Lung (tissue), 11 donors: ENCODE measurements at regions not wholly inside any gene's neighbourhood (a gene's known extent, or its start where the extent isn't known, plus 50 kb on each side); places are given as distances from the start of the nearest gene placed in this dataset.
"Not testable (repeated sequence)": the region's sequence is repeated elsewhere in the genome, so short reads cannot be mapped to it uniquely, and the experiment has no call there.

Experiments used
- ATAC-seq: fragments of 200-7000 bp; cut with Tn5 transposase; one replicate; pipeline ENCODE4 v1.9.1; 2020; ENCODE audit warnings: moderate number of reproducible peaks; ENCODE audit not compliant: insufficient read depth, low FRiP score
- DNase-seq, 3 donors: peaks; one replicate each; pipeline ENCODE4 v3.0.0-alpha.2; 2013 to 2017
- H3K27ac ChIP-seq, 2 donors: one replicate each; pipeline ENCODE4 v1.5.1; 2013; ENCODE audit warnings: mild to moderate bottlenecking in 2 of 2, moderate library complexity in 2 of 2, control low read depth in 1 of 2, inconsistent platforms in 1 of 2, low read depth in 1 of 2, low read length in 1 of 2
- H3K27me3 ChIP-seq, 3 donors: one replicate each; pipeline ENCODE4 v1.5.1; 2013; ENCODE audit warnings: low read length in 2 of 3; ENCODE audit not compliant: control insufficient read depth in 3 of 3, insufficient read depth in 3 of 3
- H3K36me3 ChIP-seq, 4 donors: one replicate each; pipeline ENCODE4 v1.5.1; 2013; ENCODE audit warnings: low read length in 4 of 4, mild to moderate bottlenecking in 1 of 4, moderate library complexity in 1 of 4; ENCODE audit not compliant: control insufficient read depth in 4 of 4, insufficient read depth in 4 of 4
- H3K4me1 ChIP-seq, 5 donors: one replicate each; pipeline ENCODE4 v1.5.1; 2013; ENCODE audit warnings: low read length in 5 of 5, mild to moderate bottlenecking in 2 of 5, moderate library complexity in 1 of 5; ENCODE audit not compliant: control insufficient read depth in 5 of 5, insufficient read depth in 5 of 5
- H3K4me3 ChIP-seq: one replicate; pipeline ENCODE4 v1.5.1; 2013; ENCODE audit warnings: mild to moderate bottlenecking, control low read depth, moderate library complexity
- H3K9ac ChIP-seq, 2 donors: one replicate each; pipeline ENCODE4 v1.5.1; 2013; ENCODE audit warnings: low read length in 2 of 2, control low read depth in 1 of 2; ENCODE audit not compliant: insufficient read depth in 1 of 2
- H3K9me3 ChIP-seq, 4 donors: one replicate each; pipeline ENCODE4 v1.5.1; 2013; ENCODE audit warnings: low read length in 3 of 4, mild to moderate bottlenecking in 1 of 4, moderate library complexity in 1 of 4; ENCODE audit not compliant: control insufficient read depth in 4 of 4, insufficient read depth in 3 of 4
- CTCF ChIP-seq: IDR thresholded peaks from 2 replicates; pipeline ENCODE4 v1.5.1; 2012; ENCODE audit warnings: mild to moderate bottlenecking; ENCODE audit errors: control extremely low read depth, extremely low read depth
- WGBS, 2 donors: extraction: QIAGEN DNeasy Blood & Tissue Kit; methylation state at CpG; one replicate each; pipeline ENCODE4 v1.1.7; 2013; 5-methylcytosine and 5-hydroxymethylcytosine counted together
- donor health status: control.
- donor health status: control.
- donor health status: Bipolar disorder and iron deficiency.
- donor health status: healthy.
- donor health status: DM: yes; HTN: yes; CAD: no.

GRCh38 chr17:45640141-45640850, 143.8 kb upstream of the CRHR1 start:
- no peaks in the 10 kb centered on the region for H3K4me1 ChIP-seq
- ATAC-seq: no peak
- TF ChIP-seq CTCF: peak; percentile 96
- H3K9ac ChIP-seq: no peak overlapping the region
- H3K27me3 ChIP-seq: no peaks in the 10 kb centered on the region
- no peak overlapping the region for H3K4me3 ChIP-seq
- DNase-seq: peak; percentile 72 to 84 (median 81)
- WGBS, 2 donors: 7 to 16% methylated on average over 3 of the region's 3 CpGs
- H3K9me3 ChIP-seq: no peaks in the 10 kb centered on the region
- no peak overlapping the region for H3K27ac ChIP-seq
- H3K36me3 ChIP-seq: peaks cover 0 to 6% (median 2%) of the 10 kb centered on the region in 4 donors

GRCh38 chr17:45641541-45641940, 142.6 kb upstream of the CRHR1 start:
- no peaks in the 10 kb centered on the region for H3K27me3 ChIP-seq

GRCh38 chr17:45643591-45643990, 140.5 kb upstream of the CRHR1 start:
- H3K4me3 ChIP-seq: no peak overlapping the region
- 88% methylated on average over 10 of the region's 10 CpGs for WGBS, 2 donors
- H3K27me3 ChIP-seq: no peaks in the 10 kb centered on the region
- H3K9ac ChIP-seq: no peak overlapping the region
- no peak for DNase-seq
- ATAC-seq: no peak
- peaks cover 0 to 3% (median 0%) of the 10 kb centered on the region in 5 donors for H3K4me1 ChIP-seq
- H3K27ac ChIP-seq: no peak overlapping the region
- H3K36me3 ChIP-seq: no peaks in the 10 kb centered on the region
- H3K9me3 ChIP-seq: no peaks in the 10 kb centered on the region
- TF ChIP-seq CTCF: no peak

More at GRCh38 chr17:45641541-45641940, 142.6 kb upstream of the CRHR1 start:
- ATAC-seq (no peak), DNase-seq (no peak)
- WGBS, 2 donors: 67 to 69% methylated on average over 5 of the region's 5 CpGs
- Histone ChIP-seq H3K9ac (no peak overlapping the region), H3K4me1 (no peaks in the 10 kb centered on the region), H3K4me3 (no peak overlapping the region), H3K36me3 (peaks cover 0 to 1% (median 0%) of the 10 kb centered on the region in 4 donors), H3K9me3 (no peaks in the 10 kb centered on the region), H3K27ac (no peak overlapping the region)
- no peak for TF ChIP-seq CTCF

- not testable (repeated sequence) for H3K36me3 ChIP-seq, H3K4me3 ChIP-seq, H3K27me3 ChIP-seq, H3K9me3 ChIP-seq, DNase-seq, H3K4me1 ChIP-seq, H3K9ac ChIP-seq, ATAC-seq, H3K27ac ChIP-seq
- 67 to 82% methylated on average over 1 of the region's 1 CpG for WGBS, 2 donors
These were observed 139.5 kb upstream of the CRHR1 start for GRCh38 chr17:45644637-45645036.
